ENCODE measurements at regions not wholly inside any gene's neighbourhood (a gene's known extent, or its start where the extent isn't known, plus 50 kb on each side); places are given as distances from the start of the nearest gene placed in this dataset.

GRCh38 chr3:83011481-83011880, 1250.0 kb upstream of the GBE1 start:
- no peak for DNase-seq (ENCODE audit: low read depth in 1 of 2, low spot score in 1 of 2)
- TF ChIP-seq REST (IDR thresholded peaks at IDR 0.05; ENCODE audit: insufficient replicate concordance, low read depth), result no peak
- no peak for TF ChIP-seq POLR2AphosphoS5 (IDR thresholded peaks at IDR 0.05; ENCODE audit: low read depth)
- no peak for TF ChIP-seq SPI1 (IDR thresholded peaks at IDR 0.05; ENCODE audit: borderline replicate concordance, low read depth)
- TF ChIP-seq GABPA (IDR thresholded peaks at IDR 0.05; ENCODE audit: low read depth), result no peak
- TF ChIP-seq CTCF (IDR thresholded peaks at IDR 0.05; ENCODE audit: insufficient read depth, low read length), result no peak
- Histone ChIP-seq H3K27me3 (ENCODE audit: insufficient read depth, poor library complexity, severe bottlenecking) (no peaks in the 10 kb centered on the region), H3K27ac (replicated peaks) (no peak overlapping the region), H3K4me3 (replicated peaks; ENCODE audit: insufficient read depth, low read length) (no peak overlapping the region)

- TF ChIP-seq POLR2AphosphoS5 (IDR thresholded peaks at IDR 0.05; ENCODE audit: low read depth), result no peak
- no peak for TF ChIP-seq SPI1 (IDR thresholded peaks at IDR 0.05; ENCODE audit: borderline replicate concordance, low read depth)
- no peak for TF ChIP-seq CTCF (IDR thresholded peaks at IDR 0.05; ENCODE audit: insufficient read depth, low read length)
- TF ChIP-seq REST (IDR thresholded peaks at IDR 0.05; ENCODE audit: insufficient replicate concordance, low read depth), result no peak
- no peak for TF ChIP-seq GABPA (IDR thresholded peaks at IDR 0.05; ENCODE audit: low read depth)
- H3K27ac ChIP-seq (replicated peaks), result no peak overlapping the region
- DNase-seq (ENCODE audit: low read depth in 1 of 2, low spot score in 1 of 2), result no peak
- no peaks in the 10 kb centered on the region for H3K27me3 ChIP-seq (ENCODE audit: insufficient read depth, poor library complexity, severe bottlenecking)
- H3K4me3 ChIP-seq (replicated peaks; ENCODE audit: insufficient read depth, low read length), result no peak overlapping the region
Measured at GRCh38 chr3:83003917-83004316, 1242.5 kb upstream of the GBE1 start.

- TF ChIP-seq SPI1 (IDR thresholded peaks at IDR 0.05; ENCODE audit: borderline replicate concordance, low read depth), result no peak
- TF ChIP-seq GABPA (IDR thresholded peaks at IDR 0.05; ENCODE audit: low read depth), result no peak
- TF ChIP-seq CTCF (IDR thresholded peaks at IDR 0.05; ENCODE audit: insufficient read depth, low read length), result no peak
- Histone ChIP-seq H3K27me3 (ENCODE audit: insufficient read depth, poor library complexity, severe bottlenecking) (no peaks in the 10 kb centered on the region), H3K27ac (replicated peaks) (no peak overlapping the region), H3K4me3 (replicated peaks; ENCODE audit: insufficient read depth, low read length) (no peak overlapping the region)
- DNase-seq (ENCODE audit: low read depth in 1 of 2, low spot score in 1 of 2), result no peak
Measured at GRCh38 chr3:83002869-83003445, 1241.5 kb upstream of the GBE1 start.

- DNase-seq (ENCODE audit: low read depth in 1 of 2, low spot score in 1 of 2), result no peak
- Histone ChIP-seq H3K27ac (replicated peaks) (no peak overlapping the region), H3K4me3 (replicated peaks; ENCODE audit: insufficient read depth, low read length) (no peak overlapping the region), H3K27me3 (ENCODE audit: insufficient read depth, poor library complexity, severe bottlenecking) (no peaks in the 10 kb centered on the region)
- TF ChIP-seq SPI1 (IDR thresholded peaks at IDR 0.05; ENCODE audit: borderline replicate concordance, low read depth) (no peak), POLR2AphosphoS5 (IDR thresholded peaks at IDR 0.05; ENCODE audit: low read depth) (no peak), CTCF (IDR thresholded peaks at IDR 0.05; ENCODE audit: insufficient read depth, low read length) (no peak), GABPA (IDR thresholded peaks at IDR 0.05; ENCODE audit: low read depth) (no peak), REST (IDR thresholded peaks at IDR 0.05; ENCODE audit: insufficient replicate concordance, low read depth) (no peak)
Measured at GRCh38 chr3:82999777-83000176, 1238.3 kb upstream of the GBE1 start.

Data from HL-60 (cell line).